GM10248 (cell line): ENCODE measurements at regions not wholly inside any gene's neighbourhood (a gene's known extent, or its start where the extent isn't known, plus 50 kb on each side); places are given as distances from the start of the nearest gene placed in this dataset.

Experiments used
- CTCF ChIA-PET: fragments of 300-600 bp; sonication (Branson Sonifier 250); formaldehyde crosslinking; extraction: SDS; loops from one replicate; lab custom pipeline; 2021; ENCODE audit warnings: antibody characterized with exemption; lab: Yijun Ruan, JAX
- POLR2A ChIA-PET: fragments of 350-650 bp; sonication (Branson Sonifier 250); formaldehyde crosslinking; extraction: SDS; loops from one replicate; lab custom pipeline; 2020; ENCODE audit warnings: antibody characterized with exemption; lab: Yijun Ruan, JAX
- DNase-seq: peaks from one replicate; pipeline ENCODE4 v3.0.0; 2012; ENCODE audit errors: extremely low spot score
- TF ChIP-seq, protein P1 (sequence below): IDR thresholded peaks from 2 replicates; pipeline ENCODE4 v1.5.1; 2012; ENCODE audit warnings: mild to moderate bottlenecking, low read depth; ENCODE audit errors: extremely low read depth, missing control alignments, control extremely low read depth

DNA sequence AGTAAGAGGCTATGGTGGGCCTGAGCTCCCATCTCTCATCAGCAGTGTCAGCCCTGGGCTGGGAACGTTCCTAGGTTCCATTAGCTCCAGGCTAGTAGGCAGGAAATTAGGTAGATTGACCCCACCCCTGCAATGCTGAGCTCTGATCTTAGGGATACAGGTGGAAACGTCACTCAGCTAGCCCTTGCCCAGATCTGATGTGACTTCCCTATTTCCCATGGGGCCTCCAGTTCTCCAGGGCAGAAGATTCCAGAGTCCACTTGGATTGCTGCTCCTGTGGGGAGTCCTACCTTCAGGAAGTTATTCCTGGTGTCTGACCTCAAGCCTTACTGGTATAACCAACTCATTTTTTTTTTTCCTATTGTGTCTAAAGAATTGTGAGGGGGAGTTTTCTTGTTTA lies 81.1 kb downstream of the EFNB1 start:
- ChIA-PET CTCF (no interaction called here), POLR2A (no interaction called here)
- TF ChIP-seq, protein P1, sequence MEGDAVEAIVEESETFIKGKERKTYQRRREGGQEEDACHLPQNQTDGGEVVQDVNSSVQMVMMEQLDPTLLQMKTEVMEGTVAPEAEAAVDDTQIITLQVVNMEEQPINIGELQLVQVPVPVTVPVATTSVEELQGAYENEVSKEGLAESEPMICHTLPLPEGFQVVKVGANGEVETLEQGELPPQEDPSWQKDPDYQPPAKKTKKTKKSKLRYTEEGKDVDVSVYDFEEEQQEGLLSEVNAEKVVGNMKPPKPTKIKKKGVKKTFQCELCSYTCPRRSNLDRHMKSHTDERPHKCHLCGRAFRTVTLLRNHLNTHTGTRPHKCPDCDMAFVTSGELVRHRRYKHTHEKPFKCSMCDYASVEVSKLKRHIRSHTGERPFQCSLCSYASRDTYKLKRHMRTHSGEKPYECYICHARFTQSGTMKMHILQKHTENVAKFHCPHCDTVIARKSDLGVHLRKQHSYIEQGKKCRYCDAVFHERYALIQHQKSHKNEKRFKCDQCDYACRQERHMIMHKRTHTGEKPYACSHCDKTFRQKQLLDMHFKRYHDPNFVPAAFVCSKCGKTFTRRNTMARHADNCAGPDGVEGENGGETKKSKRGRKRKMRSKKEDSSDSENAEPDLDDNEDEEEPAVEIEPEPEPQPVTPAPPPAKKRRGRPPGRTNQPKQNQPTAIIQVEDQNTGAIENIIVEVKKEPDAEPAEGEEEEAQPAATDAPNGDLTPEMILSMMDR = no peak
- DNase-seq = no peak

DNA sequence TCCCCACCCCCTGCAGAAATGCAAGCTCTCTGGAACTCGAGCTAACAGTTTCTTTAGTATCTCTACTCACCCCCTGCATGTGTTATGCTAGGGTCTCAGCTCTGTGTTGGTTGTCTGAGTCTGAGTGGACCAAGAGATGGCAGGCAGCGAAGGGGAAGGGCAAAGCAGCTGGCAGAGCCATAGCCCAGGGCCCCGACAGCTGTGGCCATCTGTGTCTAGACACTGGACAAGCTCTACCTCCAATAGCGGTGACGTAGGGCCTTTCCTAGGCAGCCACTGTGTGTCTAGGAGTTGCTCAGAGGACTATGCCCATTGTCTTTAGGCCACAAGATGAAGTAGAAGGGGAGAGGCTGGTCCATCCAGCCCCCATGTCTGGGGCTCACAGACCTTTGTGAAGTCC lies 79.2 kb downstream of the EFNB1 start:
- TF ChIP-seq, protein P1 = no peak
- CTCF ChIA-PET = no interaction called here
- no peak for DNase-seq
- POLR2A ChIA-PET = no interaction called here

DNA sequence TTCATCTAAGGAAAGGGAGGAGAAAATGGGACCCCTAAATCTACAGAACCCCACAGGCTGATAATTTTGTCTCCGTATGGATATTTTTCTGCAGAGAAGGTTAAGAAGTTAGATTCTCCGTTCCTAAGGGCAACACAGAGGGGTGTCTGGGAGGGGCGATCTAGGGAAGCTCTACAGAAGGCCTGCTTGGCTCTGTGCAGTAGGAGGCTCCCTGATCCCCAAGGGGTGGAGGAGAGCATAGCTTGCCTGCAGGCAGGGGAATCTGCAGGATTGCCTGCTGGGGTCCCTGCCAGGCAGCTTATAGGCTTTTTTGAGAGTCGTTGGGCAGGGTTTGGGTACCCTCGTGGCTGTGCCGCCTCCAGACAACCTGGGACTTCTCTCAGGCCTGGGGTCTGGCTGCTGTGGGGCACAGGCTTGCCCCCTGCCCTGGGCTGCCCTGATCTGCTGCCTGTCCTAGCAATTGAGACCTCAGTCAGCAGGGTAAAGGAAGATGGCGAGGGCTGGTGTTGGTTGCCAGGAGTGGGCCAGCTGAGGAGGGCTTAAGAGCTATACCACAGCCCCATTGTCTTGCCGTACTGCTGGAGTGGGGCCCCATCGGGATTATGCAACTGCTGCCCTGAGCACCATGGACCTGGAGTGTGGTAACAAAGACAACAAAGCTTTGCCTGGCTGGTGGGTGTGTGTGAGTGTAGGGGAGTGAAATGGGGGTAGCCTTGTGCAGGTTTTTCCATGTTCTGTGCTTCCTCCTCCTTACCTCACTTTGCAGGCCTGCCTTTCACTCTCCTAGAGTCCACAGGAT lies 74.1 kb downstream of the EFNB1 start:
- TF ChIP-seq, protein P1 = no peak
- no peak for DNase-seq
- POLR2A ChIA-PET = no interaction called here
- CTCF ChIA-PET = no interaction called here

DNA sequence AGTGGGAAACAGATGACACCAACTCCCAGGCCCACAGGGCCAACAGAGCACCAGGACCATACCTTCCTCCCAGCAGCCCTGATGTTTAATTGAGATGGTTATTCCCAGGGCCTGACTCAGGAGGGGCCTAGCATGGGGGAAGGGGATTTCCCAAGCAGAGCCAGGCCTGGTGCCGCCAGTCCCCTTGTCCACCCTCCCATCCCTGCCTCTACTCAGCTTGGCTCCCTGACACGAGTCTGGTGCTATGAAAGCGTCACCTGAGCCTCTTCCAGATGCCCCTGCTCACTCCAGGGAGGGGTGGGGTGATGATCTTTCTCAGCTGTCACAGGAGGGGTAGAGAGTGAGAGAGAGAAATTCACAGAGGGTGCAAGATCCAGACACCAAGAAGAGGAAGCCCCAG lies 72.7 kb downstream of the EFNB1 start:
- ChIA-PET CTCF (no interaction called here), POLR2A (no interaction called here)
- DNase-seq = no peak
- TF ChIP-seq, protein P1 = no peak

DNA sequence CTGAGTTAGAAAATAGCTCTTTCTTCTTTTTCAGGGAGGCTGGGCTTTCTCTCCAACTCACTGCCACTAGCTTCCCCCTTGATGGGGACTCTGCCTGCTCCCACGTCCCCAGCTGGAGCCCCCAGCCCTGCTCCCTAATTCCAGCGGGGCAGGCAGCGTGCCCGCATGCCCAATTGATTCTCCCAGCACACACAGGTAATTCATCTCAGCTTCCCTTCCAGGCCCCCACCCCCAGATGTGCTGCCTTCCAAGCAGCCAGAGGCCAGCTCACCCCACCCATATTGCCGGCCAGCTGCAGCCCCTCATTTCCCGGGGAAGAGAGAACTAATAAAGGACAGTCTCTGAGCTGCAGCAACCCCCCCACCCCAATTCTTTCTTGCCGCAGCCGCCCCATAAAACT lies 69.8 kb downstream of the EFNB1 start:
- ChIA-PET POLR2A (no interaction called here), CTCF (no interaction called here)
- no peak for DNase-seq
- TF ChIP-seq, protein P1 = no peak

DNA sequence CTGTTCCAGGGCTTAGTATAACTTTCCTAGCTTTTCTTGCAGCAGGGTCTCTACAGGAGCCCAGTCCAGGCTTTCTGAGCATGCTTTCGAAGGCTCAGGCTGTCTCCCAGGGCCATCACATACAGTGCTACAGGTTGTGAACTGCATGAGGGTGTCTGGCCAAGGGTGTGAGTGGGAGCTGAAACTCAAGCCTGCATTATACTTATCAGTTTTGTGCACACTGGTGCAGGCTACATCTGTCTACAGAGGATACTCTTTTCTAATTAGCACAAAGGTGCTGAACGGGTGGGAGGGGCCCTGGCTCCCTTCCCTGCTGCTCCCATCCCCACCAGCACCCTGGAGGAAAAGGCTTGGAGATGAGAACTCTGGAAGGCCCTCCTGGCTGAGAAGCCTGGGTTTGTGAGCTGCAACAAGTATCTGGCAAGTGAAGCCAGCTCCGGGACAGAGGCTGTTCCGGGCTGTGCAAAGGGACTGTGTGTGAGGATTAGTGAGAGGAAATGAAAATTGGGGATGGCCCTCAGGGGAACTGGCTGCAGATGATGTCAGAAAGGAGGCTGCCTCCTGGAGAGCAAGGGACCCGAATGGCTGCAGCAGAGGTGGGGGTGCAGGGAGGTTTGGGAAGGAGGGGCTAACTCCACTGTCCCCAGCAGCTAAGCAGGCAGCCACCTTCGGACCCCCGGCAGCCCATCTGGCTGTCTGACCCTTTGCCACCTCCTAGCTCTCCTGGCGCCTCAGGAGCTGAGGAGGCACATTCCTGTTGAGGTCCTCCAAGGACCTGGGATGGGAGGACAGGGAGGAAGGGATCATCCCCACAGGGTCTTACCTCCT lies 68.5 kb downstream of the EFNB1 start:
- TF ChIP-seq, protein P1 = no peak
- ChIA-PET CTCF (no interaction called here), POLR2A (no interaction called here)
- DNase-seq = no peak
